ENCODE measurements at regions not wholly inside any gene's neighbourhood (a gene's known extent, or its start where the extent isn't known, plus 50 kb on each side); places are given as distances from the start of the nearest gene placed in this dataset.

DNA sequence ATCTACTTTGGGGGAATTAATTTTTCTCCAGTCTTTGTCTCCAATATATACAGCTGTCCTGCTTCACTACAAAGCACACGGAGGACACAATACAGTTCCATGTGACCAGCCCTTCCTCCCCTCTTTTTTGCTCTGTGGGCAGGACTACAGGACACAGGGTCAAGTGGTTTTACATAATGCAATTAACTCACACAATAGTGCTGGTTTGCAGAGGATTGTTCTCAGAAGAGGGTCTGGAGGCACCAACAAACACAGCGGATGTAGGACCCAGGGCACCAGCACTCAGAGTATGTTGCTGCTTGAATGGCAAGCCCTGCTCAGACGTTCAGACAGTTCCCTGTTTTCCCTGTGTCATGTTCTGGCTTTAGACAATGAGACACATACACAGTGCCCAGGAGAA lies 52.0 kb upstream of the NPTX2 start:
- DNase-seq = no peak

- peak in 1 of 2 experiments; percentile 53 for DNase-seq
Measured at GRCh38 chr7:98562871-98563495, 54.1 kb upstream of the NPTX2 start.

DNA sequence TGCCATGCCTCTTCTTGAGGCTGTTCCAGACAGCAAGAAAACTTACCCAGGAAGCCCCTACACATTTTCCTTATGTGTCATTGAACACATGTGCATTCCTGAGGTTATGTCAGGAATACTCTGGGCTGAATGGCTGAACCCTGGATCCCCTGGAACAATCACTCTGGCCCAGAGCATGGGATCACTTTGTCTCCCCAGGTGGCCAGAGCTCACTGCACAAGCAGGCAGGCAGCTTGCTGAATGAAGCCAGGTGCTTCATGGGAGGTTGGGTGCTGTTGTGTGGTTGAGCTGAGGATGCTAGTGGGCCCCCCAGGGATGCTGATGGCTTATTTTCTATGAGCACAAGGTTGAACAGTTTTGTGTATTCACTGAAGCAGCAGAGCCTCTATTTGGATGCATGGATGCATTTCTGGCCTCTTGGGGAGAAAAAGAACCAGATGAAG lies 54.7 kb upstream of the NPTX2 start:
- no peak for DNase-seq

- no peak for DNase-seq
Measured at GRCh38 chr7:98559958-98560357, 57.1 kb upstream of the NPTX2 start.

DNA sequence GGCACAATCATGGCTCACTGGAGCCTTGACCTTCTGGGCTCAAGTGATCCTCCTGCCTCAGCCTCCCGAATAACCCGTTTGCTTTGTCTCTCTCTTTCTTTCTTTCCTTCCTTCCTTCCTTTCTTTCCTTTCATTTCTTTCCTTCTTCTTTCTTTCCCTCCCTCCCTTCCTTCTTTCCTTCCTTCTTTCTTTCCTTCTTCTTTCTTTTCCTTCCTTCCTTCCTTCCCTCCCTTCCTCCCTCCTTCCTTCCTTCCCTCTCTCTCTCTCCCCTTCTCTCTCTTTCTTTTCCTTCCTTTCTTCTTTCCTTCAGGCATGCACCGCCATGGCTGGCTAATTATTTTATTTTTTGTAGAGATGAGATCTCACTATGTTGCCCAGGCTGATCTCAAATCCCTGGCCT lies 57.9 kb upstream of the NPTX2 start:
- no peak for DNase-seq

DNA sequence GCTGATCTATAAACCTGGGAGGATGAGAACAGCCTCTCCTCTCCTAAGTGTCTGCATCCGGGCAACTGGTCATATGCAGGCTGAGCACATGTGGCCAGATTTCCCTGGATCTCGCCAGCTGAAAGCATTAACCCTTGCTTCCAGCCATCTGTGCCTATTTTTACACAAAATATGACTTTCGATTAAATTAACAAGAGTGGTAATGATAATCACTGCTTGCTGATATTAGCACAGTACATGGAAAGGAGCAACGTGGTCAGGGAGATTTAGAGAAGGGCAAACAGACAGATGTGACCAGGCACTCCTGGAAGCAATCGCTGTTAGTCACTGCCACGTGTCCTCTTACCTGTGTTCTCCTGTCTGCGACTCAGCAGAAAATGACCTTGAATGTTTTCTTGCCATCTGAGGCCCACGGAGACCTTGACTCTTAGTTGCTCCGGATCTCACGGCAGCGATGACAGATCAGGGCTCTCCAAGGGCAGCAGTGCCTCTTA lies 59.5 kb upstream of the NPTX2 start:
- DNase-seq = no peak

- DNase-seq = peak in 1 of 2 experiments; percentile 17
Measured at GRCh38 chr7:98556288-98556687, 60.8 kb upstream of the NPTX2 start.

DNA sequence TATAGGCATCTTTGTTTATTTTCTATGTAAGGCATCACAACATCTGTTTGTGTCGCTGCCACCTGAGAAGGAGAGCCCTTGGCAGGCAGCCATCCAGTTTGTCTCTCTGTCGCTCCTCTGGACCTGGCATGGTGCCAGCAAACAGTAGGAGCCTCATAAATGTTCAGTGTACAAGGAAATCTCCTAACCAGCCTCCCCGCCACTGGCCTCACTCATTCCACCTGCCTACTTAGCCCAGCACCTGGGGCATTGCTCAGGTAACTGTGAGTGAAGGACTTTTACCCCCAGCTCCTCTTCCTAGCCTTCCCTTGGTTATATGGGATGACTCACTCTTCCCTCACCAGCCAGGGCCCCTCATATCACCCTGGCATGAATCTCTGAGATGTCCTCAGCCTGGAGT lies 61.7 kb upstream of the NPTX2 start:
- DNase-seq = peak in 1 of 2 experiments; percentile 40

DNA sequence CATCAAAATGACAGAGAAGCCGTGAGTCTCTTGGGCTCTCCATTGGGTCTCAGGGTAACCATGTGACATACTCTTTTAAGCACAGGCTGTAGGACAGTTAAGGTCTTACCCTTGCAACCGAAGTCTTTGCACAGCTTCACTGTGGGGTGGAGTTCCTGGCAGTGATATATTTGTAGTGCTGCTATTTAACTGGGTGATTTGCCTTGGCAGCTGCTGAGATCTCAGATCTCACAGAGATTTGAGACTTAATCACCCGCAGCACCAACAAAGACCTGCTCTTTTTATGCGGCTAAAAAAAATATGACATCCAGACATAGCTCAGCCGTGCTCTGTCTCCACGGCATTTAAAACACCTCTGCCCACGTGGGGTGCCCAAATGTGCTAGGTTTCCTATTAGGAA lies 63.4 kb upstream of the NPTX2 start:
- peak in 1 of 2 experiments; percentile 29 for DNase-seq

- no peak for DNase-seq
Measured at GRCh38 chr7:98551611-98552273, 65.3 kb upstream of the NPTX2 start.

DNA sequence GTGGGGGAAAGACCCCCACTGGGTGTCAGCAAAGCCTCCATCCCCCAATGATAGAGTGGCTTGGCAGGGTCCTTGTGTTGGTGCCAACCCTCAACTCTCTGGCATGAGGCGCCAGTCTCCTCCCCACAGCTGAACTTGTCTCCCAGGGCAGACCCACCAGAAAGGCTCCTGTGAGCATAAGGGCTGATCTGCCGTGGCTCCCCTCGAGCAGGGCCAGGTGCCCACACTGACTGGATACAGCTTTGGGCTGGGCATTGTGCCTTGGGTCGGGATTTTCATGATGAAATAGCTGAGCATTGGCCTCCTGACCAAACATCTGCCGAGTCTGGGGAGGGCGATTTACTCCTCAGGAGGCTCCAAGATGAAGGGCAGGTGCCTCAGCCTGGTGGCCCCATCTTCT lies 68.1 kb upstream of the NPTX2 start:
- DNase-seq = no peak

DNA sequence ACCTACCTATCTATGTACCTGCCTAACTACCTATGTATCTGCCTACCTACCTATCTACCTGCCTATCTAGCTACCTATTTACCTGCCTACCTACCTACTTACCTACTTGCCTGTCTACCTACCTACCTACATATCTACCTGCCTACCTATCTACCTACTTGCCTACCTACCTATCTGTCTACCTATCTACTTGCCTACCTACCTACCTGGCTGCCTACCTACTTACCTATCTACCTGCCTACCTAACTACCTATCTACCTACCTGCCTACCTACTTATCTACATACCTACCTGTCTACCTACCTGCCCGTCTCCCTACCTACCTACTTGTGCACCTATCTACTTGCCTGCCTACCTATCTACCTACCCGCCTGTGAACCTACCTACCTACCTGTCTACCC lies 68.7 kb upstream of the NPTX2 start:
- DNase-seq = no peak

GRCh38 chr7:98541101-98541500 lies 76.0 kb upstream of the NPTX2 start:
- DNase-seq = no peak

DNA sequence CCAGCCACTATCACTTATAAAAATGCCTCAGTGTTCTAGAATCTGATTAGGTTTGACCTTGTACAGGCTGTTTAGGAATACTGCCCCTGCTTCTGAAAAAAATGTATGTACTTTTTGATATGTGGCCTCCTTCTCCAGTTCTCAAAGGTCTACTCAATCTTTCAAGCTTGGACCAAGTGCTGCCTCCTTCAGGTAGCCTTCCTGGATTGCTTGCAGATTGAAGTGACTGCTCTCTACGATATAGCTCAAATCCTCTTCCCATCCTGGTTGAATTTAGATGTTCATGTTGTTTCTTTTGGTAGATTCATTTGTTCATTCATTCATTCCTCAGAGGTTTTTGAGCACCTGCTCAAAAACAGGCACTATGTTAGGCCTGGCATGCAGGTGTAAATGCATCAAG lies 77.2 kb upstream of the NPTX2 start:
- DNase-seq = no peak

- no peak for DNase-seq
Measured at GRCh38 chr7:98536803-98537202, 80.3 kb upstream of the NPTX2 start.

- no peak for DNase-seq
Measured at GRCh38 chr7:98534493-98534892, 82.6 kb upstream of the NPTX2 start.

DNA sequence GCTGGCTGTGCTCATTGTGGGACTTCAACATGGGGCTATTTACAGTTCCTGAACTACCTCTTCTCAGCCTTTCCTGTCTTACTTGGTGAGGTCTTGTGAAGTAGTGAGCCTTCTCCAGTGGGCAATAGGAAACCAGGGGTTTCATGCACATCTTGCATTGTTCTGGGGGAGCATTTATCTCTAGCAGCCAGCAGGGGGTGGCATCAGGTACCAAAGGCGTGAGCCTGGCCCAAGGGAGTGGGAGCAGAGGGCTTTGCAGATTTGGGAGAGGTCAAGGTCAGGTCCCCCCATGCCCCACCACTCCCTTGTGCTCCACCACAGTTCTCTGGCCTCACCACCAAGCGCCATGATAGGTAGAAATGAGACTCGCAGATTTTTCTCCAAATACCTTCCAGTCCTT lies 85.4 kb upstream of the NPTX2 start:
- DNase-seq = no peak

- DNase-seq = no peak
Measured at GRCh38 chr7:98528079-98528478, 89.0 kb upstream of the NPTX2 start.

- no peak for DNase-seq
Measured at GRCh38 chr7:98526059-98526458, 91.0 kb upstream of the NPTX2 start.

GRCh38 chr7:98521089-98521692 lies 95.9 kb upstream of the NPTX2 start:
- DNase-seq = no peak

- DNase-seq = no peak
Measured at GRCh38 chr7:98520356-98520951, 96.6 kb upstream of the NPTX2 start.

- DNase-seq = no peak
Measured at GRCh38 chr7:98518159-98518947, 98.7 kb upstream of the NPTX2 start.

DNA sequence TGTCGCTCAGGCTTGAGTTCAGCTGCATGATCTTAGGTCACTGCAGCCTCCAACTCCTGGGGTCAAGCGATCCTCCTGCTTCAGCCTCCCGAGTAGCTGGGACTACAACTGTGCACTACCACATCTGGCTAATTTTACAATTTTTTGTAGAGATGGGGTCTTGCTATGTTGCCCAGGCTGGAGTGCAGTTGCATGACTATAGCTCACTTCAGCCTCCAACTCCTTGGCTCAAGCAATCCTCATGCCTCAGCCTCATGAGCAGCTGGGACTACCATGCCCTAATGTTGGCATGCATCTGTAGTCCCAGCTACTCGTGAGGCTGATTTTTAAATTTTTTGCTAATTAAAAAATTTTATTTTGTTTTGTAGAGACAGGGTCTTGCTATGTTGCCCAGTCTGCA lies 101.9 kb upstream of the NPTX2 start:
- no peak for DNase-seq
